B cell (primary cell): ENCODE measurements at regions not wholly inside any gene's neighbourhood (a gene's known extent, or its start where the extent isn't known, plus 50 kb on each side); places are given as distances from the start of the nearest gene placed in this dataset.

Experiments
- EZH2 ChIP-seq: IDR thresholded peaks from 2 replicates; pipeline ENCODE4 v1.6.1; 2012; ENCODE audit warnings: borderline replicate concordance, low read depth, mild to moderate bottlenecking, moderate library complexity, low read length; ENCODE audit not compliant: insufficient read depth, poor library complexity, severe bottlenecking
- TF ChIP-seq, protein P1 (sequence below): fragments of 200-600 bp; IDR thresholded peaks from one replicate; pipeline ENCODE4 v1.8.0; 2022; ENCODE audit warnings: antibody characterized with exemption, mild to moderate bottlenecking

DNA sequence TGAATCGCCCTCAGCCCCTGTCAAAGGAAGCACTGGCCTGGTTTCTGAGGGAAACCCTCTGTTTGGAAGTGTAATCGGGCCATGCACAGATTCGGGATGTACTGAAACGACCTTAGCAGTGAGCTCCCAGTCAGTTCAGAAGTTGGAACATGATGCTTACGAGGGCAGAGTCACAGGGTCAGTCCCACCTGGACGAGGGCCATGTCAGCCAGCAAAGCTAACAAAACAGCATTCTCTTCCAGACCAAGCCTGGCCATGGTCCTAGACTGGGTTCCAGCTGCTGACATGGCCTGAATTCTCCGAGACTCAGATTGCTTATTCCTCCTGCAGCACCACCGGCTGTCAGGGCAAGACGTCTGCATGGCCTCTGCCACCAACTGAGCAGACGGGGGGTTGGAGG lies 192.2 kb upstream of the WSCD1 start:
- TF ChIP-seq, protein P1, sequence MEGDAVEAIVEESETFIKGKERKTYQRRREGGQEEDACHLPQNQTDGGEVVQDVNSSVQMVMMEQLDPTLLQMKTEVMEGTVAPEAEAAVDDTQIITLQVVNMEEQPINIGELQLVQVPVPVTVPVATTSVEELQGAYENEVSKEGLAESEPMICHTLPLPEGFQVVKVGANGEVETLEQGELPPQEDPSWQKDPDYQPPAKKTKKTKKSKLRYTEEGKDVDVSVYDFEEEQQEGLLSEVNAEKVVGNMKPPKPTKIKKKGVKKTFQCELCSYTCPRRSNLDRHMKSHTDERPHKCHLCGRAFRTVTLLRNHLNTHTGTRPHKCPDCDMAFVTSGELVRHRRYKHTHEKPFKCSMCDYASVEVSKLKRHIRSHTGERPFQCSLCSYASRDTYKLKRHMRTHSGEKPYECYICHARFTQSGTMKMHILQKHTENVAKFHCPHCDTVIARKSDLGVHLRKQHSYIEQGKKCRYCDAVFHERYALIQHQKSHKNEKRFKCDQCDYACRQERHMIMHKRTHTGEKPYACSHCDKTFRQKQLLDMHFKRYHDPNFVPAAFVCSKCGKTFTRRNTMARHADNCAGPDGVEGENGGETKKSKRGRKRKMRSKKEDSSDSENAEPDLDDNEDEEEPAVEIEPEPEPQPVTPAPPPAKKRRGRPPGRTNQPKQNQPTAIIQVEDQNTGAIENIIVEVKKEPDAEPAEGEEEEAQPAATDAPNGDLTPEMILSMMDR: no peak
- no peak for TF ChIP-seq EZH2
